Kidney capillary endothelial cell (primary cell): ENCODE measurements at regions not wholly inside any gene's neighbourhood (a gene's known extent, or its start where the extent isn't known, plus 50 kb on each side); places are given as distances from the start of the nearest gene placed in this dataset.
"Not testable (repeated sequence)": the region's sequence is repeated elsewhere in the genome, so short reads cannot be mapped to it uniquely, and the experiment has no call there.

Experiments used
- DNase-seq: peaks from one replicate; pipeline ENCODE4 v3.0.0-alpha.2; 2018; ENCODE audit warnings: low spot score

DNA sequence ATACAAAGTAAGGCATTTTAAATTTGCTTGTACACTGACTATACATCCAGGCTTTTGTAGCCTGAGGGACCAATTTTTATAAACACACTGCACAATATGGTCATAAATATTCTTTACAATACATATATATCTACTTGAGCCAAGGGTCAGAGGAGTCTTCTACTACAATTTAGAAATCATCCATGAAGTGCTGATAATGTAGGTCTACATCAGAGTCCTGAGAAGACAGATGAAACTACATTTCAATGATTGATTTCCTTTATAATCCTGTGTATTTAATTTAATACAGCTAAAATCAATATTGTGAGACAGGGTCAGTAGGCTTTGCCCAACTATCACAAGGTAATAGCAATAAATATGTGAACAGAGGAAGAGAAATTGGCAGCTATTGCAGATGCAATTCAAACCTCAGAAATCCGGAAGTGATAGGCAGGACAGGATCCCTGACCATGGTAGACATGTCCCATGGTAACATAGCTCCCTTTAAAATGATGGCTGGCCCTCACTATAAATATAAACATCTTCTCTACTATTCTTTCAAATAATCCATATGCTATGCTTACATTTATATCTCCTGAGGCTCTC, 318.0 kb upstream of the POT1 start:
- DNase-seq: no peak

GRCh38 chr7:125246706-125247105, 317.1 kb upstream of the POT1 start:
- DNase-seq: no peak

- DNase-seq: no peak
These were observed 311.9 kb upstream of the POT1 start for GRCh38 chr7:125241548-125241947.

GRCh38 chr7:125222596-125222995, 293.0 kb upstream of the POT1 start:
- DNase-seq: no peak

GRCh38 chr7:125218076-125218475, 288.5 kb upstream of the POT1 start:
- DNase-seq: no peak

DNA sequence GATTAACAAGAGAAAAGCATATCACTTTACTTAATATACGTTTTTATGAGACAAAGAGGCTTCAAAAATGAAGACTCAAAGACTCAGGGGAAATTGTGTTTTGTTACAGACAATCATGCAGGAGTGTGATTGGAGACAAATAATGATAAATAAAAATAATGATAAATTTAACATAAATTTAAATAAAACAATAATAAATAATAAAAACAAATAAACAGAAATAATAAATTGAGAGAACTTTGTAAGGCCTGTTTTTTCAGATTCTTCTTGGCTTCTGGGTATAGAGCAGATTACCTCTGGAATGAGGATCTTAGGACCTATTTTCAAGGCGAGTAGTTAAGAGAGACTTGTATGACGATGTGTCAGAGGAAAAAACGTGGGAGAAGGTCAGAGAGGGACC, 271.4 kb upstream of the POT1 start:
- DNase-seq: no peak

GRCh38 chr7:125197731-125198393, 268.2 kb upstream of the POT1 start:
- no peak for DNase-seq

- no peak for DNase-seq
These were observed 265.5 kb upstream of the POT1 start for GRCh38 chr7:125195156-125195555.

- no peak for DNase-seq
These were observed 263.6 kb upstream of the POT1 start for GRCh38 chr7:125193263-125193662.

DNA sequence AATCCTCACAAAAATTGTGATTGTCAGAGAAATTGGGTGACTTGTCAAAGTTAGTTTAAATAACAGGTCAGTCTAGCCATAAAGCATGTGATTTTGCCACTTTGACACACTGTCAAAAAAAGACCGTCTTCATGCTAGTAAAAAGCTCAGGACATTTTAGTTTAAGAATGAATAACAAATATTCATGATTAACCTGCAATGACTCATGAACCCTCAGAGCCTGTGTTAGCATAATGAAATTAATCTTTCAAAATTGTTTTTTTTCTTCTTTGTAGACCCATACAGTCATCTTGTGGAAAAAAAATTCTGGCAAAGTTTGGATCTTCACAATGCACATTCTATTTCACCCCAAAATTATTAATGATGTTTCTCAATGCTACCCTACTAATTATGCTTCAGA, 255.2 kb upstream of the POT1 start:
- no peak for DNase-seq

- DNase-seq: not testable (repeated sequence)
These were observed 252.1 kb upstream of the POT1 start for GRCh38 chr7:125181569-125182267.

DNA sequence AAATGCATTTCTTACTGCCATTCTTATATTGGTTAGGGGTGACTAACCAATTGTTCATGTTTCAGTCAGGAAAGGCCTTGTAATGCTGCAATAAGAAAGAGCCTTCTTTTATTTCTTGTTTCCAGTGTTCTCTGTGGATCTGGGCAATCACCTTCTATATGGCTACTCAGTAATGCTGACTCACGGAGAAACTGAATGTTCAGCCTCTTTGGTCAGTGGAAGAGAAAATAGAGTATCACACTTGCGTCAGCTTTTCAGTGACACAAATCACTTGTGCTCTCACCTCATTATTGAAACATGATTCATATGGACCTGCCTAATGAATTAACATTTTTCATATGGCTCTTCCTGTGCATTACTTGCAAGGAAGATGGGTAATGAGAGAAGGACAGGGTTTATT, 243.9 kb upstream of the POT1 start:
- no peak for DNase-seq

GRCh38 chr7:125169088-125169487, 239.5 kb upstream of the POT1 start:
- DNase-seq: no peak

GRCh38 chr7:125154930-125155329, 225.3 kb upstream of the POT1 start:
- DNase-seq: no peak

- DNase-seq: no peak
These were observed 219.5 kb upstream of the POT1 start for GRCh38 chr7:125149151-125149550.

GRCh38 chr7:125147047-125147446, 217.4 kb upstream of the POT1 start:
- DNase-seq: no peak

DNA sequence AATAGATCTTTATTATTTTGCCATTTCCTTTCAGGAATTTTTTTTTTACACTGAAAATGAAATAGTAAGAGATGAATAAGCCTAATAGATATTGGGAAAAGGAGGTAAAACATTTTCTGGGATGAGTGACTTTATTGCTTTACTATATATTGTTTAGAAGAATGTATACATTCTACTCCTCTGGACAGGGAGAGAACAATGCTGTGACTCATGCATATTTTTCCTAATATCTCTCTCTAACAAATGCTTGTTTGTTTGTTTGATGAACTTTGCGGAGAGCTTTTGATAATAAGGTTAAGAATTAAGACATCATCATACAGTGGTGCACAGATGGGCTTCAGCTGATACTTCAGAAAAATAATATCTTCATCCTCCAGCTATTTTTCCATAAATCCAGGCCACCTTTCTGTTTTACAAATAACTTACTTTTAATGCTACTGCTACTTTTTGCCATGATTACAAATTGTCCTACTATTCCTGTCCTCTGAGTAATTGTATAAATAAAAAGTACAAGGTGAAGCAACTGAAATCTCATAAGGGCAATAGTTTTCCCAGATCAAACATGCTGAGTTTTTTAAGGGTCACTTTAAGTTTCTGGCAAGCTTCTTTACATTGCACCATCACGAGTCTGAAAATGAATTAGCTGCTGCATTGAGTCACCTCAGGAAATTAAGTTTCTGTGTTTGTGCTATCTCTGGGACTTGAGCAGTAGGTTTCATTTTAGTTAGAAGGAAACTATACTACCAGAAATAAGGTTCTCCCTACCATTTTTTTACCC, 207.3 kb upstream of the POT1 start:
- DNase-seq: peak; percentile 58

GRCh38 chr7:125136341-125136740, 206.7 kb upstream of the POT1 start:
- DNase-seq: peak; percentile 0

DNA sequence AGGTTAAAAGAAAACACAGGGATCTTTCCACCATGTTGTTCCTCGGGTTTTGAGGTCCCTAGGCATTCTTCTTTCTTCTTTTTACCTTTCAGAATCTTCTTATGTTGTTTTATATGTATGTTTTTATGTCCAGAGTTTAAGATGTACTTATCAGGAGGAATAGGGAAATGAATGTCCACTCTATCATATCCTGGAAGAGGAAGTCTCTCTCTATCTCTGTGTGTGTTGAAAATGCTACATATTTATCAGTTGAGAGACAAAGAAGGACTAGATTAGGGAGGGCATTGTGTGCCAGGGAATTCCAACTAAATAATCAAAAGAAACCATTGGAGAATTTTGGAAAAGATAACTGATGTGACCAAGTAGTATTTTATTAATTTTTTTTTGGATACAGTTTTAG, 200.5 kb upstream of the POT1 start:
- DNase-seq: no peak

GRCh38 chr7:125127304-125127703, 197.7 kb upstream of the POT1 start:
- no peak for DNase-seq

GRCh38 chr7:125126376-125126775, 196.8 kb upstream of the POT1 start:
- no peak for DNase-seq

DNA sequence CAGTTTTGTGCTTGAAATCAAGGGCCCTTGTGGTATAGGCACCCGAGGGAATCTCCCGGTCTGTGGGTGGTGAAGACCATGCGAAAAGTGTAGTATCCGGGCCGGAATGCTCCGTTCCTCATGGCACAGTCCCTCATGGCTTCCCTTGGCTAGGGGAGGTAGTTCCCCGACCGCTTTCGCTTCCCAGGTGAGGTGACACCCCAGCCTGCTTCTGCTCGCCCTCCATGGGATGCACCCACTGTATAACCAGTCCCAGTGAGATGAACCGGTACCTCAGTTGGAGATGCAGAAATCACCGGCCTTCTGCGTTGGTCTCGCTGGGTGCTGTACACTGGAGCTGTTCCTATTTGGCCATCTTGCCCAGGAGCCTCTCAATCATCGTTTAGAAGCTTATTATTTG, 195.7 kb upstream of the POT1 start:
- no peak for DNase-seq

GRCh38 chr7:125122173-125122572, 192.5 kb upstream of the POT1 start:
- no peak for DNase-seq
